ENCODE measurements at regions not wholly inside any gene's neighbourhood (a gene's known extent, or its start where the extent isn't known, plus 50 kb on each side); places are given as distances from the start of the nearest gene placed in this dataset.
"Not testable (repeated sequence)": the region's sequence is repeated elsewhere in the genome, so short reads cannot be mapped to it uniquely, and the experiment has no call there.

GRCh38 chr13:50136226-50136625 lies 121.0 kb downstream of the KCNRG start:
- H3K27me3 ChIP-seq (ENCODE audit: low read length): no peaks in the 10 kb centered on the region

GRCh38 chr13:50136678-50137077 lies 121.4 kb downstream of the KCNRG start:
- Histone ChIP-seq H3K4me2 (ENCODE audit: low read depth, low read length, poor library complexity, severe bottlenecking) (no peak overlapping the region), H3K4me3 (ENCODE audit: insufficient read depth, low read length, poor library complexity, severe bottlenecking) (no peak overlapping the region), H3K27me3 (ENCODE audit: low read length) (no peaks in the 10 kb centered on the region), H3F3A (ENCODE audit: insufficient read depth) (peaks cover 5% of the 10 kb centered on the region; the same call in 1 of the 2 replicates), H3K79me2 (ENCODE audit: insufficient read depth, low read length) (no peaks in the 10 kb centered on the region), H3K36me3 (ENCODE audit: low read length) (no peaks in the 10 kb centered on the region), H2AFZ (ENCODE audit: low read depth, low read length, severe bottlenecking) (no peak overlapping the region), H3K9me2 (replicated peaks; ENCODE audit: insufficient read depth, low read length) (no peaks in the 10 kb centered on the region), H3K27ac (ENCODE audit: low read depth, low read length) (no peak overlapping the region), H3K9ac (ENCODE audit: low read length) (no peak overlapping the region), H3K9me3 (ENCODE audit: insufficient read depth, low read length) (no peaks in the 10 kb centered on the region; the same call in 1 of the 2 replicates), H4K20me1 (ENCODE audit: low read depth, low read length) (no peaks in the 10 kb centered on the region)
- TF ChIP-seq CTCF (IDR thresholded peaks at IDR 0.05; ENCODE audit: insufficient read depth, low read length, poor library complexity, severe bottlenecking) (no peak), EZH2phosphoT487 (conservative IDR thresholded peaks at IDR 0.05; ENCODE audit: low read length) (no peak)

More at GRCh38 chr13:50136226-50136625, 121.0 kb downstream of the KCNRG start:
- Histone ChIP-seq H4K20me1 (ENCODE audit: low read depth, low read length) (no peaks in the 10 kb centered on the region), H3K27ac (ENCODE audit: low read depth, low read length) (no peak overlapping the region), H3K79me2 (ENCODE audit: insufficient read depth, low read length) (no peaks in the 10 kb centered on the region), H3K36me3 (ENCODE audit: low read length) (no peaks in the 10 kb centered on the region), H3F3A (ENCODE audit: insufficient read depth) (peaks cover 5% of the 10 kb centered on the region; the same call in 1 of the 2 replicates), H3K9me3 (ENCODE audit: insufficient read depth, low read length) (no peaks in the 10 kb centered on the region; the same call in 1 of the 2 replicates), H3K9me2 (replicated peaks; ENCODE audit: insufficient read depth, low read length) (no peaks in the 10 kb centered on the region), H3K4me3 (ENCODE audit: insufficient read depth, low read length, poor library complexity, severe bottlenecking) (no peak overlapping the region), H3K4me2 (ENCODE audit: low read depth, low read length, poor library complexity, severe bottlenecking) (no peak overlapping the region), H2AFZ (ENCODE audit: low read depth, low read length, severe bottlenecking) (no peak overlapping the region), H3K9ac (ENCODE audit: low read length) (no peak overlapping the region)
- TF ChIP-seq EZH2phosphoT487 (conservative IDR thresholded peaks at IDR 0.05; ENCODE audit: low read length): no peak
- TF ChIP-seq CTCF (IDR thresholded peaks at IDR 0.05; ENCODE audit: insufficient read depth, low read length, poor library complexity, severe bottlenecking): no peak

GRCh38 chr13:50139435-50139934 lies 124.2 kb downstream of the KCNRG start:
- H2AFZ ChIP-seq (ENCODE audit: low read depth, low read length, severe bottlenecking); H3K9me2 ChIP-seq (replicated peaks; ENCODE audit: insufficient read depth, low read length): not testable (repeated sequence)

GRCh38 chr13:50140153-50140552 lies 124.9 kb downstream of the KCNRG start:
- TF ChIP-seq EZH2phosphoT487 (conservative IDR thresholded peaks at IDR 0.05; ENCODE audit: low read length) (no peak), CTCF (IDR thresholded peaks at IDR 0.05; ENCODE audit: insufficient read depth, low read length, poor library complexity, severe bottlenecking) (no peak)
- no peaks in the 10 kb centered on the region; the same call in 1 of the 2 replicates for H3F3A ChIP-seq (ENCODE audit: insufficient read depth)
- H3K27me3 ChIP-seq (ENCODE audit: low read length): no peaks in the 10 kb centered on the region
- no peak overlapping the region for H3K27ac ChIP-seq (ENCODE audit: low read depth, low read length)
- no peak overlapping the region for H3K4me3 ChIP-seq (ENCODE audit: insufficient read depth, low read length, poor library complexity, severe bottlenecking)
- no peaks in the 10 kb centered on the region for H3K9me3 ChIP-seq (ENCODE audit: insufficient read depth, low read length)
- no peaks in the 10 kb centered on the region for H4K20me1 ChIP-seq (ENCODE audit: low read depth, low read length)
- H3K9ac ChIP-seq (ENCODE audit: low read length): no peak overlapping the region
- no peaks in the 10 kb centered on the region for H3K36me3 ChIP-seq (ENCODE audit: low read length)
- H2AFZ ChIP-seq (ENCODE audit: low read depth, low read length, severe bottlenecking): no peak overlapping the region
- H3K79me2 ChIP-seq (ENCODE audit: insufficient read depth, low read length): no peaks in the 10 kb centered on the region
- no peak overlapping the region for H3K4me2 ChIP-seq (ENCODE audit: low read depth, low read length, poor library complexity, severe bottlenecking)
- H3K9me2 ChIP-seq (replicated peaks; ENCODE audit: insufficient read depth, low read length): no peaks in the 10 kb centered on the region

More at GRCh38 chr13:50139435-50139934, 124.2 kb downstream of the KCNRG start:
- H3K27me3 ChIP-seq (ENCODE audit: low read length); H3K36me3 ChIP-seq (ENCODE audit: low read length); H3K4me2 ChIP-seq (ENCODE audit: low read depth, low read length, poor library complexity, severe bottlenecking); H4K20me1 ChIP-seq (ENCODE audit: low read depth, low read length); H3K9me3 ChIP-seq (ENCODE audit: insufficient read depth, low read length); H3K27ac ChIP-seq (ENCODE audit: low read depth, low read length); H3F3A ChIP-seq (ENCODE audit: insufficient read depth); H3K4me3 ChIP-seq (ENCODE audit: insufficient read depth, low read length, poor library complexity, severe bottlenecking); H3K79me2 ChIP-seq (ENCODE audit: insufficient read depth, low read length); H3K9ac ChIP-seq (ENCODE audit: low read length): not testable (repeated sequence)

Data from SU-DHL-6 (cell line).